Activated naive CD4-positive, alpha-beta T cell (primary cell): ENCODE measurements at regions not wholly inside any gene's neighbourhood (a gene's known extent, or its start where the extent isn't known, plus 50 kb on each side); places are given as distances from the start of the nearest gene placed in this dataset.
A peak's percentile ranks its signal among the peaks of the same experiment; 100 is the strongest.

Experiments used
- DNase-seq, 4 experiments: peaks; one replicate each; lab custom pipeline; 2025; lab: John Stamatoyannopoulos, UW

- DNase-seq: no peak
These were observed 149.2 kb upstream of the TOPAZ1 start for GRCh38 chr3:44092497-44092896.

DNA sequence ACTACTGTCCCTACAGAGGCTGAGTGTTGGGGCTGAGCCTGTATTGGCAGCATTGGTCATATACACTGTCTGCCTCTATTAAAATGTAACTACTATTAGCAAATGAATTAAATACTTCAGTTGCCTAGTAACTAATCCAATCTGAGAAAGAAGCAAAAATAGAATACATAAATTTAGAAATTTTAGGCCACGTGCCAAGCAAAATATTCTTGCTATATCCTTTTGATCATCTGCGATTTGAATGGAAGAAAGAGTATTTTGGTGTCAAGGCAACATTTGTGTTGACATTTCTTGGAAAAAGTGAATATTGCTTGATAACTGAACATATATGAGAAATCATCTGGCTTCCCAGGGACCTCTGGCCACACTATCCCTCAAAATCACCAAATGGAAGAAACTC lies 148.2 kb upstream of the TOPAZ1 start:
- DNase-seq: no peak

DNA sequence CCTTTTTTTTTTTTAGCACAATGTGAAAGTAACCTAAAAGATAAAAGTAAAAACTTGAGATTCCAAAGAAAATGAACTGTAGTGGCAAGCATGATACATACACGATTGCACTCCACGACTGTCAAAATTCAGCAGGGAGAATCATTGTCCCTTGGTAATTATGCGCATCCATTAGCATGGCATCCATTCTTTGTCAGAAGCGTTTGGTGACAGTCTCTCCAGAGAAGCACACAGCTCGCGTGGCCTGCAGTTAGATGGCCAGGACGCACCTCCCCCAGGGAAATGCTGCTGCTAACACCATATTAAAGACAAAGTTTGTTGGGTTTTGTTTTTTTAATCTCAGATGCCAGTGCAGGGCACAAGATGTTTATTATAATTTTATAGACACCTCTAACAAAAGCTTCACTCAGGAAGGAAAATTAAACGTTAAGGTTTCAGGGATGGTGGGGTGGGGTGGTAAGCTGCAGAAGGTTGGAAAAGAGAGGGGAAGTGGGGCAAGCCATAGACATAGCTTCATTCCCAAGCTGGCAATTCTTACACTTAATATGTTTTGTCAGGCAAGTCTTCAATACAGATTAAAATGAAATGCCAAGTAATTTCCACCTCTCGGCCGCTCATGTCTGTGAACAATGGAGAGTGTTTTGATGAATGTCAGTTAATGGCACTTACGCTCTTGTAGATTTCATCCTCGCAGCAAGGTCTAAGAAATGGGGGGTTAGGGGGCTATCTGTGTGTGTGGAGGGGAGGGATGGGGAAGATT lies 142.8 kb upstream of the TOPAZ1 start:
- DNase-seq: no peak

DNA sequence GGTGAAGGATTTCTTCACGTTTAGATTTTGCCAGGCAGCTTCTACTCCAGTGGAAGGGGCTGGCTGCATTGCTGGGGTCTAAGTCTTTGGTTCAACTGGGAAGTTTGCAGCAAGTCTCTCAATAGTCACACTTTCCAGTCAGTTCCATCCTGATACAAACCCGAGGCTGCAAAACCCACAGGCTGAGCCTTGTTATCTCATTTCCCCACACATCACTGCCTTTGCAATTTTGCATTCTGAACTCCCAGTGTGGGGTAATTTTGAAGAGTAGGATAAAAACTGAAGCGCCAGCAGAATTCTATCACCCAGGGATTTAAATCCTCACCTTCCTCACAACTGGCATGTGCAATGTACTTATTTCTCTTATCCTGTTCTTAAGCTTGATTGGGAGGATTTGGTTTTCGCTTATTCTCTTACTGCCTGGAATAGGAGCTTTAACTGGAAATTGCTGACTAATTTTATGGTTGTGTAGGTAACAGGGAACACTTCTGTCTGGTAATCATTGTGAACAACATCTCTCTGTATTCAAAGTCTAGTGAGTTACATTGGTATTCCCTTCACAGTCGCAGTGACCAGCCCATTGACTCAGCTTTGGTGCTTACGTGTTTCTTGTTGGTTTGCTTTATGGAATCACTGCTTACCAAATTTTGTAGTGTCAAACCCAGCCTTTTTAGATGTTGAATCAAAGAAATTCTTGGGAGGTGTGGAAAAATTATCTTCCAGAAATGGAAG lies 142.0 kb upstream of the TOPAZ1 start:
- no peak for DNase-seq

DNA sequence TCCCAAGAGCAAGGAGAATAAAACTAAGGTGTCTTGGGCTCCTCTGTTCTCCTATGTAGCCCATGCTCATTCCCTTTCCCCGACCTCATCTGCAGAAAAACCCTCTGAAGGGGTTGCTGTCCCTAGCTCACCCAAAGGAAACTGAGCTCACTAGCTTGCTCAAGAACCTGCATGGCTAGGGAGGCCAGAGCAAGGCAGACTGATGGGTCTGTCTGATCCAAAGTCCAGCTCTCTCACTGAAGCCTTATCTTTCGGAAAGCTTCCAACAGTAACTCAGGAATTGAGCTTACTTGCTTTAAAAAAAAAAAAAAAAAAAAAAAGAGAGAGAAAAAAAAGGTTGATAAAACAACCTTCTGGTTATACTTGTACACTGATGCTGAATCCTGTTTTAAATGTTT lies 141.4 kb upstream of the TOPAZ1 start:
- DNase-seq: no peak

GRCh38 chr3:44104043-44104442 lies 137.6 kb upstream of the TOPAZ1 start:
- no peak for DNase-seq

- no peak for DNase-seq
These were observed 136.9 kb upstream of the TOPAZ1 start for GRCh38 chr3:44104668-44105321.

DNA sequence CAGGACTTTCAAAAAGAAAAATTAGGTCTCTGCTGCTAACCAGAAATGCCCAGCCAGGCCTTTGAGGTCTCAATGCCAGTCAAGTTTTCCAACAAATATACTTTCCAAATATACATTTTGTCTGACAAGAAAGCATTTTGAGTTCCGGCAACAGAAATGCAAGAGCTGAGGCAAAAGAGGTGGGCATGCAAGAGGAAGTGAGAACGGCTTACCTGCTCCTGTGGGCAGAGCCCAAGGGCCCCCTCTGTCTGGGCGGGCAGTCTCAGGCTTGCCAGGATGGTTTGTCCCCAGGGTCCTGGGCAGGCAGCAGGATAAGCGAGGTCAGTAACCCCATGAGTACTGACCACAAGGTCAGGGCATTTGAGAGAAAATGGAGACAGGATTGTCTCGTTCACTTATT lies 136.1 kb upstream of the TOPAZ1 start:
- no peak for DNase-seq

- no peak for DNase-seq
These were observed 134.9 kb upstream of the TOPAZ1 start for GRCh38 chr3:44106756-44107155.

- no peak for DNase-seq
These were observed 133.2 kb upstream of the TOPAZ1 start for GRCh38 chr3:44108481-44108880.

DNA sequence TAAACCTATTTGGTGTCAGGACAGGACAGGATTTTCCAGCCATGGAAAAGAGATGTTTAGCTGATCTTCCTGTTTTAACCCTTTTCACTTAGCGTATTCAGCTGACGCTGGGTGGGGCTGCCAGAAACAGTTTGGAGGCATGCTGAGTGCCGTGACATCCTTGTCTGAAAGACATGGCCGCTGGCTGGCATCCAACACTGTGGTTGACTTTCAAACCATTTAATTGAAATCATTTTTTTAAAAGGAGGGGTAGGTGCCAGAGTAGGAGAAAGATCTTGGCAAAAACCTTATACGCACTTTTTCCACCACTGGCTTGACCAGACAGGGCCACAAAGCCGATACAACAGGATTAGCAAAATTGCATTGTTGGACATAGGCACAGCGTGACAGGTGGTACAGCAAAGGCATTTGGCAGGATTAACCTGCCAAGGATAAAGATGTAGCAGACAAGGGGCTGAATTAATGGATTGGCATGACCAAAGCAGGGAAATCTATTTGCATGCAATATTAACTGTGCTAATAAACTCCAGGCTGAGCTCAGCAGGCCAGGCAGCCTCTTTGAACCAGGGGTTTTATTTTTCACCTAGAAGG lies 131.8 kb upstream of the TOPAZ1 start:
- DNase-seq: no peak

DNA sequence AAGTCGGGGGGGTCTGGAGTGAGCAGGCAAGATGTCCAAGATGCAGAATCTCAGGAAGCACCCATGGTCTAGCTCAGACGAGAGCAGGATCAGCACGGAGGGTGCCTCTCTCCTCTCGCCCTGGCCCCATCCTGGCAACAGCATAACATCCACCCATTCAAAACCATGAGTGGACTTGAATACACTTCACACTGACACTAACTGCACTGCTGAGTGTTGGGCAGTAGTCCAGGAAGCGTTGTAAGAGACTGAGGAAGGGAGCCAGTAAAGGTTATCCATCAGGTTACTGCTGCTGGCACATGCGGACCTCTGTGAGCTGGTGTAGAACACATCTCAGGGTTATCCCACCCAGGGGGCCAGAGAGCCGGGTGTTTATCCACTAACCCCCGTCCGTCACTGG lies 131.0 kb upstream of the TOPAZ1 start:
- DNase-seq: no peak

DNA sequence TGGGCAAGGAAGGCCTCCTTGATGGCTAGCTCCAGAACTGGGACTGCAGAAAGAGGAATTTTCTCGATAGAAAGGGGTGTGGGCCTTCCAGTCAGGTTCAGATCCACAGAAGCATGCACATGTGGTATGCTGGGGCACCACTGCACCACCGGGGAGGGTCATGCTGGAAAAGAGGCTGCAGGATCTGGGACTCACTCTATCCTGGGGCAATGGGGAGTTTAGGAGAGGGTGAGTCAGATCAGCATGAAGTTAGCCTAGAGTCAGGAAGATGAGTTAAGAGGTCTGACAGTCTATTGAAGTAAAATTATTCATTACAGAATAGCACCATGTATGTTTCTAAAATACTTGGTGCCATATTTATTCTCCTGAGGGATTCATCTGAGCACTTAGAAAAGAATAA lies 130.2 kb upstream of the TOPAZ1 start:
- no peak for DNase-seq

DNA sequence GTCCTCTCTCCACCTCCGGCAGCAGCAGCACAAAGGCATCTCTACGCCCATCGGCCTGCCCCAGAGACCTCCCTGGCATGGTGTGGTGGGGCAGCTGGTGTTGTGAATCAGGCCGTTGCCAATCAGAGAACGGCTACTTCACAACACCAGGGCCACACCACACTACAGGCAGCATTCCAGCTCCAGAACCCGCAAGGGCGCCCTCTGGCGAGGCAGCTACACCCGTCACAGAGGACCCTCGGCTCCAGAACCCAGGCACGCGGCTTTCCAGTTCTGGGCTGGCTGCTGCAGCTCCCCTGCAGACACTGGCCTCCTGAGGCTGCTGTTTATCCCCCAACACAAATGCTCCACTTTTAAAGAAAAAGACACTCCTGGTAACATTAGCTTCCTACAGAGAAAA lies 127.5 kb upstream of the TOPAZ1 start:
- DNase-seq: peak; percentile 3 to 38 (median 8)

GRCh38 chr3:44117239-44117638 lies 124.4 kb upstream of the TOPAZ1 start:
- DNase-seq: no peak

- DNase-seq: no peak
These were observed 124.0 kb upstream of the TOPAZ1 start for GRCh38 chr3:44117736-44118135.

DNA sequence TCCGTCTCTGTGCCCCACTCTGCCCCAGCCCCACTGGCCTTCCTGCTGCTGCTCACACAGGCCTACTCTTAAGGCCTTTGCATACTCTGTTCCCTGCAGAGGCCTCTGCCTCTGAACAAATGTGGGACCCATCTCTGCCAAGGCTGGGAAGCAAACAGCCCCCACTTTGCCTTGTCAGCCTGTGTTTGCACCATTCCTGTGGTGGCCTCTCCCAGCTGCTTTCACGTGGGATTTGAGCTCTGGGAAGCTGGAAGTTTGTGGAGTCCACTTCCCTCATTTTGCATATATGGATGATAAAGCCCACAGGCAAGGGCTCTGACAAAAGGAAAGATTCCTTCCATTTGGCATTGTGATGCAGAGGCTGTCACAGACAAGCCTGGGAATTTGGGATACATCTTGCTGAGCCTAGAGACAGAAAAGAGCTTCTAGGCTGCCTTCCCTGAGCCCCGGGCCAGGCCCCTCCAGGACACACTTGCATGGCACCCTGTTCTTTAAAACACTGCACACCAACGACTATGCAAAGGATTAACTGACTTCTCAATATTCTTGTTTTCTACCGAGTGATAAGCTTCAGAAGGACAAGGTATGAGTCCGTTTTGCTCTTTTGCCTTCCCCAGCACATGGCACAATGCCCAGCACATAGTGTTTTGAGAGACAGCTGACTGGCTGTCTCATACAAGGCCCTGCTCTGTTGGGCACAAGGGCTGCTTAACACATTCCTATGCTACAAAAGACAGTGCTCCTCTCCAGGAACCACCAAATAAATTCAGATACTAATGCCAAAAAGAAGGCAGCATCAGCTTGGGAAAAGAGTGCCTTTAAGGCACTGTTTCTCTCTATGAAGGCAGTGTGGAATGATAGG lies 120.7 kb upstream of the TOPAZ1 start:
- DNase-seq: no peak

- no peak for DNase-seq
These were observed 116.4 kb upstream of the TOPAZ1 start for GRCh38 chr3:44125246-44125645.

- DNase-seq: no peak
These were observed 115.8 kb upstream of the TOPAZ1 start for GRCh38 chr3:44125882-44126281.

GRCh38 chr3:44128057-44128775 lies 113.5 kb upstream of the TOPAZ1 start:
- no peak for DNase-seq

GRCh38 chr3:44130249-44130648 lies 111.4 kb upstream of the TOPAZ1 start:
- no peak for DNase-seq
